MCF 10A (cell line): ENCODE measurements at regions not wholly inside any gene's neighbourhood (a gene's known extent, or its start where the extent isn't known, plus 50 kb on each side); places are given as distances from the start of the nearest gene placed in this dataset.

ENCODE experiments used
- BruUV-seq: library from RNA; stranded (reverse); fragments of 400-500 nt; replicated peaks from 2 replicates; lab custom pipeline; 2021; lab: Mats Ljungman, UMichigan
- CTCF ChIA-PET: fragments of 300-600 bp; sonication (Branson Sonifier 250); formaldehyde crosslinking; extraction: SDS; loops from one replicate; lab custom pipeline; 2021; ENCODE audit warnings: antibody characterized with exemption, inconsistent platforms; lab: Yijun Ruan, JAX
- POLR2A ChIA-PET: fragments of 300-600, 350-650 bp; sonication (Branson Sonifier 250); formaldehyde crosslinking; extraction: SDS; loops from one replicate; lab custom pipeline; 2020; ENCODE audit warnings: antibody characterized with exemption, inconsistent platforms; lab: Yijun Ruan, JAX
- DNase-seq: peaks from one replicate; pipeline ENCODE4 v3.0.0-alpha.2; 2018; ENCODE audit not compliant: unreplicated experiment
- H3K27ac Mint-ChIP-seq: one replicate; pipeline ENCODE4 v1.8.0; 2022; ENCODE audit warnings: mild to moderate bottlenecking, low read depth, mixed read lengths; ENCODE audit not compliant: unreplicated experiment
- H3K27me3 Mint-ChIP-seq: one replicate; pipeline ENCODE4 v1.8.0; 2022; ENCODE audit warnings: mixed read lengths; ENCODE audit not compliant: insufficient read depth, unreplicated experiment
- H3K36me3 Mint-ChIP-seq: one replicate; pipeline ENCODE4 v1.8.0; 2022; ENCODE audit warnings: mild to moderate bottlenecking, moderate library complexity, mixed read lengths; ENCODE audit not compliant: insufficient read depth, unreplicated experiment
- H3K4me1 Mint-ChIP-seq: one replicate; pipeline ENCODE4 v1.8.0; 2022; ENCODE audit warnings: mixed read lengths; ENCODE audit not compliant: insufficient read depth, unreplicated experiment
- H3K4me3 Mint-ChIP-seq: one replicate; pipeline ENCODE4 v1.8.0; 2022; ENCODE audit warnings: mild to moderate bottlenecking, moderate library complexity, mixed read lengths; ENCODE audit not compliant: unreplicated experiment
- H3K9me3 Mint-ChIP-seq: one replicate; pipeline ENCODE4 v1.8.0; 2022; ENCODE audit warnings: mixed read lengths; ENCODE audit not compliant: unreplicated experiment
- CTCF ChIP-seq: fragments of 200-600 bp; IDR thresholded peaks from one replicate; pipeline ENCODE4 v1.8.0; 2022; ENCODE audit warnings: antibody characterized with exemption, mild to moderate bottlenecking; ENCODE audit not compliant: unreplicated experiment
- intact Hi-C: fragments of 100-400 bp; cut with micrococcal nuclease; formaldehyde crosslinking; loops from 2 replicates; pipeline ENCODE4 v1.14.1; 2022

- H3K36me3 Mint-ChIP-seq: no peaks in the 10 kb centered on the region
- no peak for DNase-seq
- no TSS peak for BruUV-seq
- POLR2A ChIA-PET: no interaction called here
- H3K4me3 Mint-ChIP-seq: no peak overlapping the region
- intact Hi-C loops: no loop called here
- CTCF ChIA-PET: interaction anchor here (0.6 kb wide), 2 partner anchors 102 to 293 kb away, joined by 3 read pairs; no protein-coding TSS in a partner anchor
- H3K27me3 Mint-ChIP-seq: no peaks in the 10 kb centered on the region
- no peak overlapping the region for H3K27ac Mint-ChIP-seq
- H3K9me3 Mint-ChIP-seq: peaks cover 50% of the 10 kb centered on the region
- H3K4me1 Mint-ChIP-seq: no peaks in the 10 kb centered on the region
- TF ChIP-seq CTCF: no peak
These were observed 597.4 kb upstream of the CDH5 start for GRCh38 chr16:65769055-65769465.

- Mint-ChIP-seq H3K27me3 (no peaks in the 10 kb centered on the region), H3K9me3 (peaks cover 52% of the 10 kb centered on the region), H3K27ac (no peak overlapping the region), H3K36me3 (no peaks in the 10 kb centered on the region), H3K4me3 (no peak overlapping the region), H3K4me1 (no peaks in the 10 kb centered on the region)
- intact Hi-C loops: no loop called here
- ChIA-PET POLR2A (no interaction called here), CTCF (interaction anchor here (1.3 kb wide), 1 partner anchor 16 kb away, joined by 4 read pairs; no protein-coding TSS in a partner anchor)
- no peak for DNase-seq
- BruUV-seq: no TSS peak
- TF ChIP-seq CTCF: no peak
These were observed 599.4 kb upstream of the CDH5 start for GRCh38 chr16:65767125-65767524.

GRCh38 chr16:65763640-65764305 lies 602.7 kb upstream of the CDH5 start:
- Mint-ChIP-seq H3K9me3 (peaks cover 30% of the 10 kb centered on the region), H3K4me1 (no peaks in the 10 kb centered on the region), H3K4me3 (no peak overlapping the region), H3K36me3 (no peaks in the 10 kb centered on the region), H3K27ac (no peak overlapping the region), H3K27me3 (no peaks in the 10 kb centered on the region)
- no peak for DNase-seq
- no TSS peak for BruUV-seq
- intact Hi-C loops: no loop called here
- TF ChIP-seq CTCF: no peak
- ChIA-PET POLR2A (no interaction called here), CTCF (interaction anchor here (0.6 kb wide), 1 partner anchor 79 kb away, joined by 3 read pairs; no protein-coding TSS in a partner anchor)

GRCh38 chr16:65760874-65761273 lies 605.6 kb upstream of the CDH5 start:
- Mint-ChIP-seq H3K4me1 (no peaks in the 10 kb centered on the region), H3K27ac (no peak overlapping the region), H3K9me3 (peaks cover 29% of the 10 kb centered on the region), H3K27me3 (no peaks in the 10 kb centered on the region), H3K4me3 (no peak overlapping the region), H3K36me3 (no peaks in the 10 kb centered on the region)
- intact Hi-C loops: no loop called here
- no peak for TF ChIP-seq CTCF
- no TSS peak for BruUV-seq
- ChIA-PET POLR2A (no interaction called here), CTCF (interaction anchor here (0.5 kb wide), 1 partner anchor 73 kb away, joined by 3 read pairs; no protein-coding TSS in a partner anchor)
- no peak for DNase-seq
